ENCODE measurements at regions not wholly inside any gene's neighbourhood (a gene's known extent, or its start where the extent isn't known, plus 50 kb on each side); places are given as distances from the start of the nearest gene placed in this dataset.
"Not testable (repeated sequence)": the region's sequence is repeated elsewhere in the genome, so short reads cannot be mapped to it uniquely, and the experiment has no call there.

- no peak for DNase-seq
Measured at GRCh38 chrX:86887341-86887740, 630.3 kb upstream of the KLHL4 start.

DNA sequence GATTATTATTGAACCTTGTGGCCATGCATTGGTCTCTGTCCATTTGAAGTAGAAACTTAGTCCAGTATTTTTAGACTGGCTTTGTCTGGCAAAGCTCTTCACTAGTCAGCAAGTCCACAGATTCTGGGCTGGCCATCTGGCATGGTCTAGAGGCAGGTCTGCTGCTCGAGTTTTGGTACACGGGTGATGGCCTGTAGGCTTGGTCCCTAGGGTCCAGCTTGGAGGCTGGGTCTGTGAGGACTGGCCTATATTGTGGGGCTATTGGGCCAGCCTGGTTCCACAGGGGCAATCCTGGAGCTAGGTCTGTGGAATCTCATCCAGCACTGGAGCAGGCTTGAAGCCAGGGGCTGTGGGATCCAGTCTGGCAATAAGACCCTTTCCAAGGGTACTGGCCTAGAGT lies 607.6 kb upstream of the KLHL4 start:
- DNase-seq: no peak

- DNase-seq: no peak
Measured at GRCh38 chrX:86910602-86911311, 606.8 kb upstream of the KLHL4 start.

GRCh38 chrX:86914569-86914968 lies 603.0 kb upstream of the KLHL4 start:
- DNase-seq: no peak

- DNase-seq: no peak
Measured at GRCh38 chrX:86917959-86918358, 599.6 kb upstream of the KLHL4 start.

GRCh38 chrX:86930419-86930818 lies 587.2 kb upstream of the KLHL4 start:
- no peak for DNase-seq

DNA sequence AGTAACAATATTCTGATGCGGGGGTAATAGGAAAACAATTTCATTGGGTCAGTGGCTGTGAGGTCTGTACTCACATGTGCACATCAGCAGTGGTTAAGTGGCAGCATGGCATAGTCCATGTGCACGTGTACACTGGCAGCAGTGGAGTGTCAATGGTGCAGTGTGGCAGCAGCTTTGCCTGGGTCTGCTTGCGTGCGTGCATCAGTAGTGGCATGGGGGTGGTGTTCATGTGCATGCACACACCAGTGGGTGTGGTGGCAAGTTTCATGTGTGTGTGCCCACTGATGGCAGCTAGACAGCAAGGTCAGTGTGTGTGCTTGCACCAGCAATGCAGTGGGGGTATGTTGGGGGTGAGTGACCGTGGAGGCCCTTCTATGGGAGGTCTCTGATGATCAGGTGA lies 581.6 kb upstream of the KLHL4 start:
- DNase-seq: no peak

DNA sequence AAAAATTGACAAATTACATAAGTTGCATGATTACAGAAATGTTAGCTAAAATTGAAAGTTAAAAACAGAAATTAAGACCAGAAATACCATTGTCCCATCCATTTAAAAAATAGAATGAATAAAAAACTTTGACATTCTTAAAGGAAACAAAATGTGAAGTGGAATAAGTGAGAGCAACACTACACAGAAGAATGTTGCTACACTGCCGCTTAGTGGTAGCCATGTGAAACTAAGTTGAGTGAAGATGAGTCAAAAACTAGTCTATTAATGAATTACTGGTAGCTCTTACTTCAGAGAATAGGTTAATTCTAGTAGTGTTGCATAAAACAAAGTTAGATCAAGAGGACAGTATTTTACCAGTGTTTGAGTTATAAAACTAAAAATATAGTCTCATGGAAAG lies 571.0 kb upstream of the KLHL4 start:
- DNase-seq: peak in 2 of 4 experiments; percentile 2 to 13

- DNase-seq: no peak
Measured at GRCh38 chrX:86964321-86964720, 553.3 kb upstream of the KLHL4 start.

DNA sequence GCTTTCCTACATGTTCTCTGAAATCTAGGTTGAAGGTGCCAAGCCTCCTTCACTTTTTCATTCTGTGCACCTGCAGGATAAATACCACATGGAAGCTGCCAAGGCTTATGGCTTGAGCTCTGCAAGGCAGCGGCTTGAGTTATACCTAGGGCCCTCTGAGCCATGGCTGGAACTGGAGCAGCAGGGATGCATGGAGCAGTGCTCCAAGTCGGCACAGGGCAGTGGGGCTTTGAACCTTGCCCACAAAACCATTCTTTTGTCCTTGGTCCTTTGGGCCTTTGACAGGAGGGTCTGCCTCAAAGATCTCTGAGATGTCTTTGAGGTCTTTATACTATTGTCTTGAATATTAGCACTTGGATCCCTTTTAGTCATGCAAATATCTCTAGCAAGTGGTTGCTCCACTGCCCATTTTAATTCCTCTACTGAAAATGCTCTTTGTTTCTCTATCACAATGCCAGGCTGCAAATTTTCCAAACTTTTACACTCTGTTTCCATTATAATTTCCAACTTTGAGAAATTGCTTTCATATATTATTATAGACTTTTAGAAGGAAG lies 536.2 kb upstream of the KLHL4 start:
- DNase-seq: no peak

GRCh38 chrX:86987351-86987750 lies 530.3 kb upstream of the KLHL4 start:
- not testable (repeated sequence) for DNase-seq

- no peak for DNase-seq
Measured at GRCh38 chrX:87003031-87003430, 514.6 kb upstream of the KLHL4 start.

DNA sequence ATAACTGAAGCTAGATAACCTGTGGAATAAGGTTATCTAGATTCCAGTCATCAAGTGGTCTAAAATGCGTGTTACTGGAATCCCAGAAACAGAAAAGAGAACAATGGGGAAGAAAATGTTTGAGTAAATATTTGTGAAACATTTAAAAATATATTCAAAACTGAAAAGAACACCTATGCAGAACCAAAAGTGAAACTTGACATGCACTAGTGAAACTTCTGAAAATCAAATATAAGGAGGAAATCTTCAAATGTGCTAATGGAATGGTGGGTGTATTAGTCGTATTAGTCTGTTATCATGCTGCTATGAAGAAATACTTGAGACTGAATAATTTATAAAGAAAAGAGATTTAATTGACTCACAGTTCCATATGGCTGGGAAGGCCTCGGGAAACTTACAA lies 512.4 kb upstream of the KLHL4 start:
- DNase-seq: no peak

- no peak for DNase-seq
Measured at GRCh38 chrX:87005885-87006284, 511.7 kb upstream of the KLHL4 start.

DNA sequence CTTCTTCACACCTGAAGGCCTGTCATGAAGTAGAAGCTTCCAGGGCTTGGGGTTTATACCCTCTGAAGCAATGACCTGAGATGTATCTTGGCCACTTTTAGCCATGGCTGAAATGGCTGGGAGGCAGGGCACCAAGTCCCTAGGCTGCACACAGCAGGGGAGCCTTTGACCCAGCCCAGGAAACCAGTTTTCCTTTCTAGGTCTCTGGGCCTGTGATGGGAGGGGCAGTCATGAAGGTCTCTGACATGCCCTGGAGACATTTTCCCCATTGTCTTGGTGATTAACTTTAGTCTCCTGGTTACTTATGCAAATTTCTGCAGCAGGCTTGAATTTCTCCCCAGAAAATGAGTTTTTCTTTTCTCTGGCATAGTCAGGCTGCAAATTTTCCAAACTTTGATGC lies 511.0 kb upstream of the KLHL4 start:
- DNase-seq: no peak

DNA sequence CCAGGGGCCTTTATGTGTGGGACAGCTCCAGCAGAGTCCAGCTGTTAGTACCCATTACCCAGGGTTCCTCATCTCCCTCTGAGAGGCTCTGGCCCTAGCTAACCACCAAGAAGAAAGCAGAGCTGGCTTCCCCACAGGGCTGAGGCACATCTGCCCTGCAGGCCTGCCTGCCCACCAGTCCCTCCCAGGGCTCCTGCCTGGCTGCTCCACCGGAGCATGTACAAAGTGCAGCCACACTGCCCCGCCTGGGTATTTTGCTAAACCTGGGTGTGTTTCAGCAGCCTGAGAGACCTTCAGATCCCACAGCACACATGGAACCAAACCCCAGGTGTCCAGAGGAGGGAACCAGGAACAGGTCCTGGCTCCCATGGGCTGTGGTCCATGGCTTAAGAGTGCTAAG lies 500.4 kb upstream of the KLHL4 start:
- no peak for DNase-seq

GRCh38 chrX:87033115-87033514 lies 484.5 kb upstream of the KLHL4 start:
- DNase-seq: not testable (repeated sequence)

DNA sequence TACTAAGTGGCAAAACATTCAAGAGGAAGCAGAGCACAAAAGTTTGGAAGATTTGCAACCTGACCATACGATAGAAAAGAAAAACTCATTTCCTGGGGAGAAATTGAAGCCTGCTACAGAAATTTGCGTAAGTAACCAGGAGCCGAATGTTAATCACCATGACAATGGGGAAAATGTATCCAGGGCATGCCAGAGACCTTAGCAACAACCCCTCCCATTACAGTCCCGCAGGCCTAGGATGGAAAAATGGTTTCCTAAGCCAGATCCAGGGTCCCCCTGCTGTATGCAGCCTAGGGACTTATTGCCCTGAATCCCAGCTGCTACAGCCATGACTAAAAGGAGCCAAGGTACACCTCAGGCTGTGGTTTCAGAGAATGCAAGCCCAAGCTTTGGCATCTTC lies 472.2 kb upstream of the KLHL4 start:
- DNase-seq: no peak

DNA sequence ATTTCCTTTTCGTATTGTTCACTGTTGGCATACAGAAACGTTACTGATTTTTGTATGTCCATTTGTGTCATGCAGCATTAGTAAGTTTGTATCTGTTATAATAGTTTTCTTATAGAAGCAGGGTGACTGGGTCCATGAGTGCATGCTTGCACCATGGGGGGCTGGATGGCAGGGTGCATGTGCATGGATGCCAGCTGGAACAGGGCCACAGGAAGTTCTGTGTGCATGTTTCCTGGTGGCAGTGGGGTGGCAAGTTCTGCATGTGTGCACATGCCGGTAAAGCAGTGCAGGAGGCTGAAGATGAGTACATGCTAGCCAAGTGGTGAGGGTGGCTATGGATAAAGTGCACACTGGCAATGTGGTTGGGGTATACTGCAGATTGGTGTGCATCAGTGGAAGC lies 468.0 kb upstream of the KLHL4 start:
- no peak for DNase-seq

GRCh38 chrX:87063642-87064041 lies 454.0 kb upstream of the KLHL4 start:
- DNase-seq: no peak

GRCh38 chrX:87064502-87064901 lies 453.1 kb upstream of the KLHL4 start:
- no peak for DNase-seq

DNA sequence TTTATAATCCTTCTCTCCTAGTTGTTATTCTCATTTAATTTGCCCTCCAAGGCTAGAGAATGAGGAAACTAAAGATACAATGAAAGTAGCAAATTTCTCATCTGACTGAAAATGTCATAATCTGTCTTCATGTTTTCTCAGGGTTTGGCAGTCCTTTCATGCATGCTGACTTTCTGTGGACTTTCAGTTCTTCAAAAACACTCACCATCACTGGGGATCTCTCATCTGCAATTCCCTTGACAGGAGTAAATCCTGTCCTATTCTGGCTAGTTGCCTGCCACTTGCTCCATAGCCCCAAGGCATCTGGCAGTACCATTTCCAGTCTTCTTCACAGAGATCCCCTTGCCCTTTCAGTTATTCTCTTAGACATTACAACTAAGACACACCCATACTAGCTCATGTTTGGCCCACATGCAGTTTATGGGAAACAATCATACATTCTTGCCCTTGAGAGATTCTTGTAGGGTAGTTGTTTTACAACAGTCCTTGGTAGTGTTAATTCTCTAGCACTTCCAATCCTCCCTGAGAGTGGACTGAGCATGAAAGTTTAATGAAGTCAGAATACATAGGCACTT lies 449.7 kb upstream of the KLHL4 start:
- no peak for DNase-seq

GRCh38 chrX:87078231-87078630 lies 439.4 kb upstream of the KLHL4 start:
- DNase-seq: no peak

DNA sequence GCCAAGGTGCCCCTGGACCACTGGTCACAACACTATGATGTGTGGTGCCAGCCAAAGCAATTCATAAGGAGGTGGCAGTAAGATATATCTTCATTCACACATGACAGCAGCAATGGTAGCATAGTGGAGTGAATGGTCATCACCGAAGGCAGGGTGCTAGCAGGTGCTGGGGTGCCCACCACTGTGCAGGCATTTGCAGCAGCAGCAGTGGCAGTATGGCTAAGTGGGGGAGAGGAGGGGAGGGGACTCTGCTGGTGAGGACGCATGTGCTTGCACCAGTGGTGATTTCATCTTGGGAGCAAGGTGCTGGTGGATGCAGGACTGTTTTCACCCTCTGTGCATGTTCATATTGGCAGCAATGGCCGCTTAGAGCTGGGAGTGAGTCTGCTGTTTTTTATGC lies 419.1 kb upstream of the KLHL4 start:
- DNase-seq: no peak

- DNase-seq: no peak
Measured at GRCh38 chrX:87105131-87105530, 412.5 kb upstream of the KLHL4 start.
